NCI-H2227 (cell line): ENCODE measurements at regions not wholly inside any gene's neighbourhood (a gene's known extent, or its start where the extent isn't known, plus 50 kb on each side); places are given as distances from the start of the nearest gene placed in this dataset.
"Not testable (repeated sequence)": the region's sequence is repeated elsewhere in the genome, so short reads cannot be mapped to it uniquely, and the experiment has no call there.

Source experiments
- DNase-seq: peaks from one replicate; lab custom pipeline; 2025; ENCODE audit not compliant: unreplicated experiment; lab: John Stamatoyannopoulos, UW

DNA sequence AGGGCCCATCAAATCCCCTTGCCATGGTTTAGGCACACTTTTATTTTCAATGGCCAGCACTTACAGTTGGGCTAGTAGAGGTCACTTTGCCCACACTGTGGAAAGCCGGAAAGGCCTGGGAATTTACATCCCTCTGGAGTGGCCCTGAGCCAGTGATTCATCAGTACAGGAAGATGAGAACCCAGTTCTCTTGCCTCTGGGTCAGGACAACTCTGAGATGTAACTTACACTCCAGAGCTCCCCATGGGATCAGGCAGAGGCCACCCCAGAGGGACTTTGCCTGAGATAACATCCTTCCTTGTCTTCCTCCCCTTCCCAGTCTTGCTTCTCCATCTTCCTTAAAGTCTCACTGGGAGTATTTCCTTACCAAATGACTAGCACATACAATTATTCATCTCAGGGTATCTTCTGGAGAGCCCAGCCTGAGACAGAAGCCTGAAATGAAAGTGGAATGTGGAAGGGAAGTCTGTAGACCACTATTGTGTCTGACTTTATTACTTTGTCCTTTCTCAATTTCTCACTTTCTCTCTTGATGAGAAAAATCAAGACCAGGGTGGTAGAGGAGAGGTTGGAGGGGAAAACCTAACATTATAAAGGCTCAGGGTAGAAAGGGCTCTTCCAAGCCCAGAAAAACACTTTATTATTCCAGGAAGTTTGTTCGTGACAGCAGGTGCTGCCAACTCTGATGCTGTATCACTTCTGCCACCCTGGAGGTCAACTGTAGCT lies 220.8 kb downstream of the ZNF621 start:
- DNase-seq, result no peak

DNA sequence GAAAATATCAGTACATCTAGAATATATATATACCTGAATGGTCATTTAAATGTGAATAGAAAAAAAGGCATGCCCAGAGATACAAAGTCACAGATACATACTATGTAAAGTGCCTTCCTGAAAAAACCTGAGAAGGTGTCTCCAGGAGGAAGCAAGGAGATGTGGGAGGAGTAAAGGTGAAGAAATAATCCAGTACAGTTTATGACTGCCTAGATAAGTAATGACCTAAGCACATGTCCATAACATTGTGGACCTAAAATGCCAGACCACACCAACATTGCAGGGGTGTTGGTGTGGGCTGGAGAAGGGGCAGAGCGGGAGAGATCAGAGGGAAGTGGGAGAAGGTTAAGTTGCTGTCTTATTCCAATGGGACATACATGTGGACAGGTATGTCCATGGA lies 226.9 kb downstream of the ZNF621 start:
- DNase-seq, result no peak

DNA sequence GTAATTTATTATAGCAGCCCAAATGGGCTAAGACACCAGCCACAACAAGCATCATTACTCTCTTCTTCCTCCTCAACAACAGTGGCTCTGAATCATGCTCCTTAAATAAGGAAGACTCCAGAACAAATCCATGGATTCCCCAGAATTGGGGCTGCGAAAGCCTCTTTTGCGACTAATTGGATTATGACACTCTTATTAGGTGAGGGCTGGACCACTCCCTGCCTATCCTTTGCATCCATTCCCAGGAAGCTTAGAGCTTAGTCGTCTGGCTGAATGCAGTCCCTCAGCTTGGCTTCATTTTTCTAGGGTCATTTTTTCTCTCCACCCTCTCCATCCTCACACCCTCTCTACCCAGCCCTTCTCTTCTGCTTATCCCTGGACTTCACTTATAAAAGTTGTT lies 227.7 kb downstream of the ZNF621 start:
- no peak for DNase-seq

DNA sequence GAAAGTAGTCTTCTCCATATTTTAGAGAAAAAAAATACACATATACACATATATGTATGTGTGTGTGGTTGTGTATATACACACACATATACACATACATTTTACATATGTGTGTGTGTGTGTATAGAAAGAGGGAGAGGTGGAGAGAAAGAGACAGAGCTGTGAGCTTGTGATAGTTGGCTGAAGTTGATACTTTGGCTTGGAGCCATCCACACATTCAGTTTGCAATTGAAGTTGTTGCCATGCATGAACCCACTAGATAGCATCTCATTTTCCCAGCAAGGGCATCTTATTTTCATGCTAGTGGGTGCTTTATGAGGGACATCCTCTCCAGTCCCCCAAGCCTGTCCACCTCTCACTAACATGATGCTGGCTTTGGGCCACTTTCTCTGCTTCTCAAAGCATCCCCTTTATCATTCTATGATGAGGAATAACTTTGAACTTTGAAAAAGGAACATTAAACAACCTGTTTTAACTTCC lies 228.6 kb downstream of the ZNF621 start:
- DNase-seq, result no peak

DNA sequence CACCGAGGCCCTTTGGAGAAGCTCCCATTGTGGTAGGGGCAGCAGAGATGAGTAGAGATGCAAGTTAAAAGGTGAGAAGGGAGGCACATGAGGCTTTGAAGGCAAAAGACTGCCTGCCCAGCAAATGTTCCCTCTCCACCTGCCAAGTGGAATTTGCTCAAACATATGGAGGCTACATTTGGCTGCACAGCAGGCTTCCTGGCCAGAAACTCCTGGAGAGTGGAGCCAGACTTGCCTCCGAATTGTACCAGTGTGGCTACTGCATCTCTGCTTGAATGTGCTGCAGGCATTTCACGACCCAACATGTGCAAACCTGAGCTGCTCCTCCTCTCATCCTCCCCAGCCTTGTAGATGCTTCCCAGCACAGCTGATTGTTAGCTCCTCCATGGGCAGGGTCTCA lies 229.2 kb downstream of the ZNF621 start:
- DNase-seq, result no peak

DNA sequence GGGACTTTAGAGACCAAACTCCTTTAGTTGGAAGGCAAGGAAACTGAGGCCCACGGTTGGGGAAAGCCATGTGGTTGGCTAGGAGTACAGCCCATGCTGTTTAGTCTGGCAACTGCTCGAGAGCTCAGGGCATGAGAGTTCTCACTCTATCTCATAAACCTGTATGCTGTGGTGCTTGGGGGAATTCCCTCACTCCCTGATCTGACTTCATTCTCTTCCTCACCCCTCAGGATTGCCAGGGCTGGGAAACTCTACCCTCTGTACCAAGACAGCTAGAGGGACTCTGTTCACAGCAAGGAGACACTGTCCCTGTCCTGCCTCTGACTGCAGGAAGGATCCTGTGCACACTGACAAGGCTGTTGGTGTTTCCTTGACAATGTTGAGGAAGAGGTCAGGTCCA lies 230.2 kb downstream of the ZNF621 start:
- no peak for DNase-seq

DNA sequence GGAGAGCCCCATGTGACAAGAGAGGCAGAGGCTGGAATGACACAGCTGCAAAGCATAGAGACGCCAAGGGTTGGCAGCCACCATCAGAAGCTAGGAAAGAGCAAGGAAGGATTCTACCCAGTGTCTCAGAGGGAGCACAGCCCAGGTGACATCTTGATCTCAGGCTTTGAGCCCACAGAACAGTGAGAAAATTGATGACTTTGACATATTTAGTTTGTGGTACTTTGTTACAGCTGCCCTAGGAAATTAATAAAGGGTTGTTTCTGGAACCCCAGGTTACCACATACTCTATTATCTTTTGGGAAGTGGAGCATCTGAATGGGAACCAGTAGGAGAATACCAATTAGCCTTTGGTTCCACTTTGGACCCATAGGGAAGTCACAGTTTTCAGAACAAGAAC lies 231.7 kb downstream of the ZNF621 start:
- no peak for DNase-seq

DNA sequence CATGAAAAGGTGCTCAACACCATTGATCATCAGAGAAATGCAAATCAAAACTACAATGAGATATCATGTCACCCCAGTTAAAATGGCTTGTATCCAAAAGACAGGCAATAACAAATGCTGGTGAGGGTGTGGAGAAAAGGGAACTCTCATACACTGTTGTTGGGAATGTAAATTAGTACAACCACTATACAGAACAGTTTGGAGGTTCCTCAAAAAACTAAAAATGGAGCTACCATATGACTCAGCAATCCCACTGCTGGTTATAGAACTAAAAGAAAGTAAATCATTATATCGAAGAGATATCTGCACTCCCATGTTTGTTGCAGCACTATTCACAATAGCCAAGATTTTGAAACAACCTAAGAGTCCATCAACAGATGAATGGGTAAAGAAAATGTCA lies 238.0 kb downstream of the ZNF621 start:
- DNase-seq, result not testable (repeated sequence)

DNA sequence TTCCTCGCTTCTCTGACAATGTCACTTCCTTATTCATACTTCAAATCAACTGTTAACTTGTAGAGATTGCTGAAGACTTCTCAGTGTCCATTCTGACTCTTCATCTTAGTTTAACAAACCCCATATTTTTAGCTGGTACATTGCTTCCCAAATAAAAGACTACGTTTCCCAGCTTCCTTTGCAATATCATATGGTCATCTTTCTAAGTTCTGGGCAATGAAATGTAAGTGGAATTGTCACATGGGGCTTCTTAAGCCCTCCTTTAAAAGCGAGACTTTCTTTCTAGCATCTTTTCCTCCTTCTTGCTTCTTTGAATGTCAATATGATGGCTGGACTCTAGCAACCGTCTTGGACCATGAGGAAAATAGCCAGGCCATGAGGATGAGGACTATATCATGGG lies 239.0 kb downstream of the ZNF621 start:
- no peak for DNase-seq

DNA sequence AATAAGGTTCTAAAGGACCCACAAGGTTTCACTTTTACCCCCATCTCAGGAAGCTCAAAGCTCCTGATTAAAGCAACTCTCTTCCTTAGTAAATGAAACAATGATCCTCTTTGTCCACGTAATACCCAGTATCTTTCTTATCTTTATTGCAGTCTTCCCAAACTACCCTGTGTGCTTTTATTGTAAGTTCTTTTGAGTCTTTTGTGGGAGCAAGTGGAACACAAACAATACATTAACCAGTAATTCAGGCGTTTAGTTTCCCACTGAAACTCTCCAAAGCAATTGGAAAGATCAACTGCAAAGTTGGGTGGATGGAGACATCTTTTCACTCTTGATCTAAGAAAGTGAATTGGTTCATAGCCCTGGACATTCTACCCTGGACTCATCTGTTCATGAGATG lies 240.0 kb downstream of the ZNF621 start:
- no peak for DNase-seq

DNA sequence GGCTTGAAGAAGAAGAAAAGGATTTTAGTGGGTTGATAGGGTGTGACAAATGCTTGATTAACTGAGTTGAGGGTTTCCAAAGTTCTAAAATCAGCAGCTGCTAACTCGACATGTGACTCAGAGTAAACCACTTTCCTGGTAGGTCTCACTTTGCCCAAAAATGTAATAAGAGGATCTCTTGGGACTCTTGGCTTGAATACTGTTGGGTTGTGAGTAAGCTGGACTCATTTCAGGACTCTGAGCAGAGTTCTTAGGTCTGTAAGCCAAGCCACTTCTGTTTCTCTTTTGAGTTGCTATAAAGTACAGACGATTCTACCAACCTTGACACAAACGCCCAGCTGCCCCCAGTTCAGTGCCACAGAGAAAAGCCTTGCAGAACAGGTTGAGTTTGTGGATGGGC lies 241.1 kb downstream of the ZNF621 start:
- no peak for DNase-seq

DNA sequence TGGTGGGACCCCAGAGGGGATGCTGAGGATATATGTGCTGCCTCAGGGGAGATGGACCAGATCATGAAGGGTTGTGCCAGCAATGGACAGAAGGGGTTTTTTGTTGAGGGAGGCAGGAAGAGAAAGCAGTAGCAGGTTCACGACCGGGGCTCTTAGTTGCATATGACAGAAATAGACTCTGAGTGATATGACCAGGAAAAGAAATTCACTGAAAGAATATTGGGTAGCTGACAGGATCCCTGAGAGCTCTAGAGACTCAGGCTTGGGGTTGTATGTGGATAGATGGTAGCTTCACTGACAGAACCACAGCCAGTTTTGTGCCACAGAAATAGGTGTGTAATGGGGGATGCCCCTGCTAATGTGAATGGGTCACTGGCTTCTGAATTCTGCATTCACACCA lies 241.6 kb downstream of the ZNF621 start:
- DNase-seq, result no peak

DNA sequence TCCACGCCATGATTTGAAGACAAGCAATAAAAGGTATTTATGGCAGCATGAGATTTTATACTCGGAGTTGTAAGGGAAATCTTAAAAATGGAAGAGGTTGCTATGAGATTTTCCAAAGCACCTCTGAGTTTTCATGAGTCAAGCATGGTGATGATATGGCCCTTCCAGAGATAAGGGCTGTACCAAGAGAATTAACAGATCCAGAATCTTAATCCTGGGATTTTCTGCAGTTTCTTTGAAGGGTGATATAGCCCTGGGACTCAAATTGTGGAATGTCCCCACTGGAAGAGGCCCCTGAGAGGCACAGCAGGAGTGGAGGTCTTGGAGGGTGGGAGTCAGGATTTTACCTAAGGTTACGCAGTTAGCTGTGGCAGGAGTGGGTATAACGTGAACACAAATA lies 243.3 kb downstream of the ZNF621 start:
- no peak for DNase-seq

DNA sequence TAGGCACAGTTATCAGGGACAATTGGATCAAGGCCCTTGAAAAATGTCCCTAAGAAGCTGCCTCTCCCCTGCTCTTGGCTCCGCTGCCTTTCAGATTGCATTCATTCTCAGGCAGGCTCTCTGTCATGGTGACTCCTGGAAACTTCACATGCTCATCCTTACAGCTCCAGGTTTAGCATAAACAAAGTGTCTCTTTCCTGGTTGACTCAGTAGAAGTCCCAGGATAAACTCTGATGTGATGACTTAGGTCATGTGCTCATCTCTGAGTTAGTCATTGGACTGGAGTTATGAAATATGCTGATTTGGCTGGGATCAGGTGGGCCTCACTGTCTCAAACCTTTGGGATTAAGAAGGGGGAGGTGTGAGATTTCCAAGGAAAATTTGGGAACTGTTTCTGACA lies 243.8 kb downstream of the ZNF621 start:
- no peak for DNase-seq

DNA sequence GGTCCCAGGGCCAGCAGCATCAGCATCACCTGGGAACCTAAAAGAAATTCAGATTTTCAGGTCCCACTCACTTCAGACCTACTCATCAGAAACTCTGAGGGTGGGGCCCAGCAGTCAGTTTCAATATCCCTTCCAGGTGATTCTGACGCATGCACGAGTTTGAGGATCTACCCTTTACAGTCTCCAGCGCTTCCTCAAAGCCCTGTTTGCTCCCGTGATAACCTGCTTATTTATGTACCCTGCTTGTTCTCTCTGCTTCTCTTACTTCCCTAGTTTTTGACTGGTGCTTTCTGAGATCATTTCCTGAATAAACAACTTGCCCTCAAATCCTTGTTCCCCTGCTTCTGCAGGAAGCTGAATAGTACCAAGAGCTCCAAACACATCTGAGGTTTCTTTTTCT lies 245.3 kb downstream of the ZNF621 start:
- no peak for DNase-seq

DNA sequence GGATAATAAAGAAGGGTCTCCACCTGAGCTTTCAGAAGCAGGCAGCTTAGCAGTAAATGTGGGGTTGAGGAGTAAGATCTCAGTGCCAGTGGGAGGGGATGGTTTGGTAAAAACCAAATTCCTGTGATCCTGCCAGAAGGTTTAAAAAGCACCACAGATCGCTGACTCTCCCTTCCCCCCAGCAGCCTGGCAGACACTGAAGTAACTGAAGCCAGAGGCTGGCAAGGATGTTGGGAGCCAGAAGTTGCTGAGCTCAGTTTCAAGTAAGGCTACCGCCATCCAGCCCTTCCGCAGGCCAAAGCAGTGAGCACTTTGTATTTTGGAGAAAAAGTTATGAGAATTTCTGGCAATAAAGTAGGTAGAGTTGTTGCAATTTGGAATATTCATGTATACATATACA lies 246.4 kb downstream of the ZNF621 start:
- DNase-seq, result no peak

DNA sequence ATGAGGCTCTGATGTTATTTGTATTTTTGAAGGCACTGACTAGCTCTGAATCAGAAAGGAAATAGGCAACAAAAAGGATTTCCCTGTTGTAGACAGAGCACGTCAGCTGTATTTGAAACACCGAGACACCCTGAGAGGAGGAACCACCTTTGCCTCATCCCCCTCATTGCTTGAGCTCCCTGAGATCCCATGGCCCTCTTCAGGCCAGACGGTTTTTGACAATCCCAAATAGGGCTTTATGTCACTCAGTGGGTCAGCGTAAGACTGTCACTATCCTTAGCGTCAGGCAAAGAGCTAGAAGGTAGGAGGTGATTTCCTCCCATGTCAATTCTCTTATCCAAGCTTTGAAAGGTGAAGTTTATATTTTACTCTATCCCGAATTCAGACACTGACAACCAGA lies 254.3 kb downstream of the ZNF621 start:
- DNase-seq, result no peak

DNA sequence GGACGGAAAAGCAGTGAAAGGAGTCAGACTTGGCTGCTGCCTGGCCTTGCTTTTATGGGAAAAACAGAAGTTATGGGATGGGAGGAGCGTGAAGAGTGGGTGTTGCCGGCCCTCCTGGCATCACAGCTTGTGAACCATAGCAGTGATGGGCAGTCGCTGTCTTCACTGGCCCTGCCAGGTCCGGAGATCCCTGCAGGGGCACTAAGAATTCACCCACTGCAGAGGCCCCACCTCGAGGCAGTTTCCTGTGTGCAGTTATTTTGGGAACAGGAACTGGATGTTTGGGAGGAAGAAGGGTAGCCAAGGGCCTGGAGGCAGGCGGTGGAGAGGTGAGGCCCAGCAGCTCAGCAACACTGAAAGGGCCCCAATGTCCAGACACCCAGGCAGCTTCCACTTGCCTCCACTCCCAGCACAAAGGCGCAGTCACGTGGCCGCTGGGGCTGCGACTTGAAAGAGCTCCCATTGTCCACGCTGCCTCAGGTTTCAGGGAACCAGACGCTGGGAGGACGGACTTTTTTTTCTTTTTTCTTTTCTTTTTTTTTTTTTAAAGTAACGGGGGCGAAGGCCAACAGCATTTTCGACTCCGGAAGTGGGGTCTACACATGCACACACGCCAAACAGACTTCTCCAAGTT lies 255.6 kb downstream of the ZNF621 start:
- DNase-seq, result no peak

DNA sequence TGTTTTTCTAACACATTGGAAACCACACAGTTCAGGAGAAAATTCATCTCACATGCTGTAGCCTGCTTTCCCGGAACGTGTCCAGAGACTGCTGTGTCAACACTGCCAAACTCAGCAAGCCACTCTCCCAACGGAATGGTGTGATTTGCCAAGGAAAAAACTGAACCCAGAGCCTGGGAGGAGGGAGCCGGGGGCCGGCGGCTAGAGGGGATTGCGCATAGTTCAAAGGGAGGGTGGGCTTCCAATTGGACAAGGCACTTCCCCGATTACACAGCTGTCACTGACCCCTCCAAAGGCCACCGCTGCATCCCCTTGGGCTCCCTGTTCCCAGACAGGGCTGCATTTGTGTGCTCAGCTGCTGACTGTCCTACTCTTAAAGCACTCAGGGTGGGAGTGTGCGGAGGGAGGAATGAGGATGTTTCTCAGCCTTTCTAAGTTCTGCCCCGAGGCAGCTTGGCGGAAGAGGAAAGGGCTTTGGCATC lies 256.2 kb downstream of the ZNF621 start:
- no peak for DNase-seq

DNA sequence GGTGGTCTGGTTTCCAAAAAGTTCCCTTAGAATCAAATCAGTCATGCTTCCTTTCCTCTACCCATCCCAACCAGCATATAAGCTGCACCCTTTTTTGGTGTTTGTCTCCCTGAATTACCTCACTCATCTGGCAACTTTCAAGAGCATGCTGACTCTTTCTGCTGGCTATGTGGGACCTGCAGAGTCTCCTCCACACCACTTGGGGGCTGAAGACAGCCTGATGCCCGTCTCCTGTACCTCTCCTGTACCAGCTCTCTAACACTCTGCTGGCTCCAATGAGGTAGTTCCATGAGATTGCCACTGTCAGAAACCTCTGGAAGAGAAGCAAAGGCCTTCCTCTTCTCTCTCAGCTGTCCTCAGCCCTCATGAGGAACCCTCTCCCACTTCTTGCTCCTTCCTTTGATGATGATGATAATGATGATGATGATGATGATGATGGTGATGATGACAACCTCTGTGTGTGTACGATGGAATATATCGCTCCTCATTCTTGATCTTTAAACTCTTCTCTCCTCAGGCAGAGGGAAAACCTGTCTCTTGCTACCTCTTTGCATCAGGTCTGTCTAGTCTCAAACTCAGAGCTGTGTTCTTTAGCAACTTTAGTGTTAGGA lies 257.5 kb downstream of the ZNF621 start:
- DNase-seq, result no peak

DNA sequence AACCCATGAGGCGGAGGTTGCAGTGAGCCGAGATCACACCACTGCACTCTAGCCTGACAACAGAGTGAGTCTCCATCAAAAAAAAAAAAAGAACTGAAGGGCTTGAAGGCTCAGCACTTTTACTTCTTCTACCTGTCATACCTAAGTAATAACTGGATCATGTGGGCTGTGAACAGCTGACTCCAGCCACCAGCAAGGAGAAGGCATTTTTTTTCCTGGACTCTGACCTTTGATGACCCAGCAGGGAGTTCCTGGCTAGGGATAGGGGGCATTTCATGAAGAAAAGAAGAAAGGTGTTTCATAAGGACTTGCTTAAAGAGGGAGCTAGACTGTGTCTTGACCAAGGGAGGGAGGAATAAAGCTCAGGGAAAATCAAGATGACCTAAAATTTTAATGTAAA lies 266.0 kb downstream of the ZNF621 start:
- no peak for DNase-seq

DNA sequence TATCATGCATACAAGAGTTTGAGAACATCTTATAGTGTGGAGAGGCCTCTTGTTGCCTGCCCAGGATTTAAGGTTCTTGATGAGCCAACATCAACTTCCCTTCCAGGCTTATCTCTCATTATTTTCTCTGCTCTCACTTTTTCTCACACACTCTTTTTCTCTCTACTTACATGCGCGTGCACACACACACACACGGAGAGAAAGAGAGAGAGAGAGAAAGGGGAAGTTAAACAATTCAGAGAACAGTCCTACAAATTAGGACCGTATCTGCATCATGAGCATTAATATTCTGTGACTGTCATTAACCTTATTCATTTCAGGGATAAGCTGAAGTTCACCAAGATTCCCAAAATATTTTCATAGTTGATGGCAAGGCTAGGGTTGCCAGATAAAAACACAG lies 269.0 kb downstream of the ZNF621 start:
- no peak for DNase-seq
